GM12872 (cell line): ENCODE measurements at regions not wholly inside any gene's neighbourhood (a gene's known extent, or its start where the extent isn't known, plus 50 kb on each side); places are given as distances from the start of the nearest gene placed in this dataset.

ENCODE experiments used
- CTCF ChIP-seq: IDR thresholded peaks from 3 replicates; pipeline ENCODE4 v1.5.1; 2011; ENCODE audit warnings: low read depth, mild to moderate bottlenecking, low read length, moderate library complexity; ENCODE audit not compliant: insufficient read depth

GRCh38 chr6:6861351-6861894, 246.3 kb upstream of the RREB1 start:
- TF ChIP-seq CTCF, result no peak

DNA sequence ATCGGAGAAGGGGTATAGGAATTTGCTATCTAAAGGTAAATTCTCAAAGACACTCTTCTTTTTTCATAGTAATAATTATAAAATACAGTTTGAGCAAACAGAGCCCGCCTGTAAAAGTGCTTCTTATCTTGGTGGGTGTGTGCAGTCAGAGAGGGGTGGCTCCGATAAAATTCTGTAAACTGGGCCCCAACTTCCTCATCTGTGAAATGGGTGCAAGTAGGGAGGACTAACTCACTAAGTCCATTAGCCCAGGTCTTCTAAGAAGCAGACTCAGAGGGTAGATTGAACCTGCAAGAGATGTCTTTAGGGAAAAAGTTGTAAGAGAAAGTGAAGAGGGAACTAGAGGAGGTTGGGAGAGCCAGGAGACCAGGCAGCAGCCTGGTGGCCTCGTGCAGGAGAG, 245.8 kb upstream of the RREB1 start:
- no peak for TF ChIP-seq CTCF

- TF ChIP-seq CTCF, result no peak
Observed at GRCh38 chr6:6863970-6864639, 243.7 kb upstream of the RREB1 start.

GRCh38 chr6:6865611-6866010, 242.2 kb upstream of the RREB1 start:
- no peak for TF ChIP-seq CTCF

GRCh38 chr6:6866656-6867403, 240.9 kb upstream of the RREB1 start:
- no peak for TF ChIP-seq CTCF

DNA sequence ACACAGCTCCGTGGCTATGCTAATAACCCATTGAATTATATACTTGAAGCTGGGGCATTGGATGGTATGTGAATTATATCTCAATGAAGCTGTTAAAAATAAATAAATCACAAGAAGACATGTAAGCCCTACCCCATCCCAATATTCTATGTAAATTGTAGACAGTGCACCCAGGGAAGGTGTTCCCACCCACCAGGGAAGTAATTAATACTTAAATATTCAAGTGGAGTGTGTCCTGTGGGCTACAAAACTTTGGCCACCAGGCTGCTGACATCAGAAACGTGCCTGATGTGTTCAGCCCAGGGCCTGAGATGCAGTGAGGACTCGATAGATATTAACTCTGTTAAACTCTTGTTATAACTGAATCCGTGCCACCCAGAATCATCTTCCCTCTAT, 240.4 kb upstream of the RREB1 start:
- no peak for TF ChIP-seq CTCF

- no peak for TF ChIP-seq CTCF
Observed at GRCh38 chr6:6869094-6869493, 238.7 kb upstream of the RREB1 start.
